ENCODE measurements at regions not wholly inside any gene's neighbourhood (a gene's known extent, or its start where the extent isn't known, plus 50 kb on each side); places are given as distances from the start of the nearest gene placed in this dataset.

GRCh38 chr6:1018041-1018440 is 293.9 kb upstream of the FOXQ1 start:
- no peaks in the 10 kb centered on the region for H4K20me1 ChIP-seq (ENCODE audit: insufficient read depth, low read length)
- no peak for TF ChIP-seq CTCF (IDR thresholded peaks at IDR 0.05; ENCODE audit: extremely low read depth, low read depth, low read length)
- DNase-seq (ENCODE audit: insufficient read length, low spot score, missing footprints): no peak

GRCh38 chr6:1016329-1017302 is 295.3 kb upstream of the FOXQ1 start:
- Histone ChIP-seq H2AFZ (ENCODE audit: low read length) (no peak overlapping the region), H3K4me2 (ENCODE audit: insufficient read depth, low read length) (no peak overlapping the region), H3K27me3 (ENCODE audit: insufficient read depth, low read length) (no peaks in the 10 kb centered on the region), H3K4me3 (ENCODE audit: insufficient read depth, low read length) (no peak overlapping the region), H3K4me1 (ENCODE audit: insufficient read depth, low read length) (no peaks in the 10 kb centered on the region), H4K20me1 (ENCODE audit: insufficient read depth, low read length) (no peaks in the 10 kb centered on the region), H3K36me3 (ENCODE audit: insufficient read depth, low read length) (no peaks in the 10 kb centered on the region), H3K9me3 (ENCODE audit: low read depth, low read length) (no peaks in the 10 kb centered on the region), H3K27ac (ENCODE audit: low read depth, low read length) (no peak overlapping the region), H3K79me2 (ENCODE audit: insufficient read depth, low read length) (no peaks in the 10 kb centered on the region)
- no peak for TF ChIP-seq CTCF (IDR thresholded peaks at IDR 0.05; ENCODE audit: extremely low read depth, low read depth, low read length)
- DNase-seq (ENCODE audit: insufficient read length, low spot score, missing footprints): no peak

More at GRCh38 chr6:1018041-1018440, 293.9 kb upstream of the FOXQ1 start:
- no peaks in the 10 kb centered on the region for H3K27me3 ChIP-seq (ENCODE audit: insufficient read depth, low read length)
- no peak overlapping the region for H3K27ac ChIP-seq (ENCODE audit: low read depth, low read length)
- no peaks in the 10 kb centered on the region for H3K4me1 ChIP-seq (ENCODE audit: insufficient read depth, low read length)
- H2AFZ ChIP-seq (ENCODE audit: low read length): no peak overlapping the region
- H3K4me2 ChIP-seq (ENCODE audit: insufficient read depth, low read length): no peak overlapping the region
- H3K36me3 ChIP-seq (ENCODE audit: insufficient read depth, low read length): no peaks in the 10 kb centered on the region
- no peaks in the 10 kb centered on the region for H3K9me3 ChIP-seq (ENCODE audit: low read depth, low read length)
- H3K4me3 ChIP-seq (ENCODE audit: insufficient read depth, low read length): no peak overlapping the region
- no peaks in the 10 kb centered on the region for H3K79me2 ChIP-seq (ENCODE audit: insufficient read depth, low read length)

- Histone ChIP-seq H3K36me3 (ENCODE audit: insufficient read depth, low read length) (no peaks in the 10 kb centered on the region), H3K4me3 (ENCODE audit: insufficient read depth, low read length) (no peak overlapping the region), H3K4me2 (ENCODE audit: insufficient read depth, low read length) (no peak overlapping the region), H3K4me1 (ENCODE audit: insufficient read depth, low read length) (no peaks in the 10 kb centered on the region), H3K9me3 (ENCODE audit: low read depth, low read length) (no peaks in the 10 kb centered on the region), H3K27me3 (ENCODE audit: insufficient read depth, low read length) (no peaks in the 10 kb centered on the region), H4K20me1 (ENCODE audit: insufficient read depth, low read length) (no peaks in the 10 kb centered on the region), H3K27ac (ENCODE audit: low read depth, low read length) (no peak overlapping the region), H2AFZ (ENCODE audit: low read length) (no peak overlapping the region), H3K79me2 (ENCODE audit: insufficient read depth, low read length) (no peaks in the 10 kb centered on the region)
- DNase-seq (ENCODE audit: insufficient read length, low spot score, missing footprints): no peak
- no peak for TF ChIP-seq CTCF (IDR thresholded peaks at IDR 0.05; ENCODE audit: extremely low read depth, low read depth, low read length)
These were observed 296.1 kb upstream of the FOXQ1 start for GRCh38 chr6:1015825-1016224.

GRCh38 chr6:1014431-1014807 is 297.5 kb upstream of the FOXQ1 start:
- no peaks in the 10 kb centered on the region for H4K20me1 ChIP-seq (ENCODE audit: insufficient read depth, low read length)
- TF ChIP-seq CTCF (IDR thresholded peaks at IDR 0.05; ENCODE audit: extremely low read depth, low read depth, low read length): no peak
- no peak for DNase-seq (ENCODE audit: insufficient read length, low spot score, missing footprints)
- no peaks in the 10 kb centered on the region for H3K79me2 ChIP-seq (ENCODE audit: insufficient read depth, low read length)
- H3K4me2 ChIP-seq (ENCODE audit: insufficient read depth, low read length): no peak overlapping the region
- no peaks in the 10 kb centered on the region for H3K4me1 ChIP-seq (ENCODE audit: insufficient read depth, low read length)
- no peak overlapping the region for H2AFZ ChIP-seq (ENCODE audit: low read length)
- no peak overlapping the region for H3K27ac ChIP-seq (ENCODE audit: low read depth, low read length)
- no peaks in the 10 kb centered on the region for H3K27me3 ChIP-seq (ENCODE audit: insufficient read depth, low read length)
- no peaks in the 10 kb centered on the region for H3K9me3 ChIP-seq (ENCODE audit: low read depth, low read length)
- H3K4me3 ChIP-seq (ENCODE audit: insufficient read depth, low read length): no peak overlapping the region
- no peaks in the 10 kb centered on the region for H3K36me3 ChIP-seq (ENCODE audit: insufficient read depth, low read length)

All from osteoblast (primary cell).